ENCODE measurements at regions not wholly inside any gene's neighbourhood (a gene's known extent, or its start where the extent isn't known, plus 50 kb on each side); places are given as distances from the start of the nearest gene placed in this dataset.

GRCh38 chr4:13263967-13264525 lies 220.1 kb downstream of the RAB28 start:
- TF ChIP-seq POLR2AphosphoS5 (IDR thresholded peaks at IDR 0.05; ENCODE audit: borderline replicate concordance, low read depth, low read length) (no peak), EZH2 (IDR thresholded peaks at IDR 0.05) (no peak), FOXP2 (optimal IDR thresholded peaks at IDR 0.05; ENCODE audit: control extremely low read depth, extremely low read length, insufficient read depth) (no peak)
